Smooth muscle cell (in vitro differentiated cells): ENCODE measurements at regions not wholly inside any gene's neighbourhood (a gene's known extent, or its start where the extent isn't known, plus 50 kb on each side); places are given as distances from the start of the nearest gene placed in this dataset.

Source experiments
- DNase-seq: peaks from one replicate; lab custom pipeline; 2025; ENCODE audit not compliant: unreplicated experiment; lab: John Stamatoyannopoulos, UW
- H2AFZ ChIP-seq: fragments of 200-600 bp; sonication (generic); 2 replicates; pipeline ENCODE4 v1.6.0; 2016; ENCODE audit warnings: antibody characterized with exemption, low read depth, mild to moderate bottlenecking
- H3F3A ChIP-seq: fragments of 200-600 bp; sonication (generic); 2 replicates; pipeline ENCODE4 v1.6.0; 2017; ENCODE audit warnings: antibody characterized with exemption, low read depth
- H3K27ac ChIP-seq: fragments of 200-600 bp; sonication (generic); 2 replicates; pipeline ENCODE4 v1.5.1; 2016; ENCODE audit warnings: low read depth, mild to moderate bottlenecking
- H3K27me3 ChIP-seq: fragments of 200-600 bp; sonication (generic); 2 replicates; pipeline ENCODE4 v1.6.1; 2016; ENCODE audit warnings: low read depth, mild to moderate bottlenecking
- H3K36me3 ChIP-seq: fragments of 200-600 bp; sonication (generic); 2 replicates; pipeline ENCODE4 v1.5.1; 2016; ENCODE audit warnings: low read depth
- H3K4me1 ChIP-seq: fragments of 200-600 bp; sonication (generic); 2 replicates; pipeline ENCODE4 v1.5.1; 2016; ENCODE audit warnings: low read depth
- H3K4me2 ChIP-seq: fragments of 200-600 bp; sonication (generic); 2 replicates; pipeline ENCODE4 v1.6.0; 2016; ENCODE audit warnings: mild to moderate bottlenecking
- H3K4me3 ChIP-seq: fragments of 200-600 bp; sonication (generic); 2 replicates; pipeline ENCODE4 v1.5.1; 2016; ENCODE audit warnings: mild to moderate bottlenecking
- H3K79me2 ChIP-seq: fragments of 200-600 bp; sonication (generic); 2 replicates; pipeline ENCODE4 v1.6.0; 2016; ENCODE audit warnings: low read depth, mild to moderate bottlenecking
- H3K9ac ChIP-seq: fragments of 200-600 bp; sonication (generic); 2 replicates; pipeline ENCODE4 v1.6.0; 2016; ENCODE audit warnings: low read depth
- H3K9me3 ChIP-seq: fragments of 200-600 bp; sonication (generic); replicated peaks from 2 replicates; pipeline ENCODE4 v1.5.1; 2016; ENCODE audit warnings: low read depth
- H4K20me1 ChIP-seq: fragments of 200-600 bp; sonication (generic); 2 replicates; pipeline ENCODE4 v1.6.0; 2016; ENCODE audit warnings: low read depth
- CTCF ChIP-seq: fragments of 200-600 bp; sonication (generic); IDR thresholded peaks from 2 replicates; pipeline ENCODE4 v1.5.1; 2017; ENCODE audit warnings: borderline replicate concordance, mild to moderate bottlenecking, antibody characterized with exemption; ENCODE audit not compliant: insufficient read depth, poor library complexity, severe bottlenecking
- WGBS: methylation state at CpG from one replicate; pipeline ENCODE4 v1.1.7; 2016; ENCODE audit warnings: low lambda C conversion rate; 5-methylcytosine and 5-hydroxymethylcytosine counted together

- DNase-seq, result no peak
- Histone ChIP-seq H3K9me3 (no peaks in the 10 kb centered on the region), H3K36me3 (no peaks in the 10 kb centered on the region), H3K79me2 (no peaks in the 10 kb centered on the region), H2AFZ (no peak overlapping the region), H3K9ac (no peak overlapping the region), H3K4me3 (no peak overlapping the region), H3K27me3 (no peaks in the 10 kb centered on the region), H4K20me1 (no peaks in the 10 kb centered on the region), H3F3A (no peaks in the 10 kb centered on the region), H3K4me1 (no peaks in the 10 kb centered on the region), H3K27ac (no peak overlapping the region), H3K4me2 (no peak overlapping the region)
- 96% methylated on average over 1 of the region's 1 CpG for WGBS
- TF ChIP-seq CTCF, result no peak
Measured at GRCh38 chr4:73312967-73313366, 54.4 kb upstream of the ANKRD17 start.

GRCh38 chr4:73311428-73311827 is 52.8 kb upstream of the ANKRD17 start:
- no peaks in the 10 kb centered on the region for H3K27me3 ChIP-seq
- no peak overlapping the region for H3K27ac ChIP-seq
- no peak overlapping the region for H3K9ac ChIP-seq
- DNase-seq, result no peak
- H3K4me2 ChIP-seq, result peak overlapping the region; percentile 11
- H4K20me1 ChIP-seq, result no peaks in the 10 kb centered on the region
- H3K79me2 ChIP-seq, result no peaks in the 10 kb centered on the region
- peak; percentile 48 for TF ChIP-seq CTCF
- no peaks in the 10 kb centered on the region for H3K36me3 ChIP-seq
- H2AFZ ChIP-seq, result no peak overlapping the region
- no peak overlapping the region for H3K4me3 ChIP-seq
- no peaks in the 10 kb centered on the region for H3K4me1 ChIP-seq
- no peaks in the 10 kb centered on the region for H3F3A ChIP-seq
- no peaks in the 10 kb centered on the region for H3K9me3 ChIP-seq

- no peak overlapping the region for H3K4me3 ChIP-seq
- H4K20me1 ChIP-seq, result no peaks in the 10 kb centered on the region
- no peak overlapping the region for H2AFZ ChIP-seq
- no peaks in the 10 kb centered on the region for H3K9me3 ChIP-seq
- no peak for TF ChIP-seq CTCF
- no peak overlapping the region for H3K9ac ChIP-seq
- no peaks in the 10 kb centered on the region for H3F3A ChIP-seq
- H3K27me3 ChIP-seq, result no peaks in the 10 kb centered on the region
- 64% methylated on average over 3 of the region's 3 CpGs for WGBS
- H3K27ac ChIP-seq, result peak overlapping the region; percentile 36
- H3K4me2 ChIP-seq, result peak overlapping the region; percentile 1
- H3K36me3 ChIP-seq, result no peaks in the 10 kb centered on the region
- no peak for DNase-seq
- H3K79me2 ChIP-seq, result no peaks in the 10 kb centered on the region
- H3K4me1 ChIP-seq, result no peaks in the 10 kb centered on the region
Measured at GRCh38 chr4:73309211-73309610, 50.6 kb upstream of the ANKRD17 start.
